Effector memory CD4-positive, alpha-beta T cell (primary cell): ENCODE measurements at regions not wholly inside any gene's neighbourhood (a gene's known extent, or its start where the extent isn't known, plus 50 kb on each side); places are given as distances from the start of the nearest gene placed in this dataset.

Experiments
- DNase-seq, 3 donors: peaks; one replicate each; pipeline ENCODE4 v3.0.0-alpha.2; 2020
- H3K27ac ChIP-seq: 2 replicates; pipeline ENCODE4 v1.7.0; 2013; ENCODE audit warnings: mild to moderate bottlenecking, low read length, moderate library complexity; ENCODE audit not compliant: insufficient read depth, poor library complexity, severe bottlenecking
- H3K27me3 ChIP-seq: replicated peaks from 2 replicates; pipeline ENCODE4 v1.7.0; 2013; ENCODE audit warnings: mild to moderate bottlenecking, low read length; ENCODE audit not compliant: insufficient read depth, control insufficient read depth, poor library complexity, severe bottlenecking
- H3K36me3 ChIP-seq: 2 replicates; pipeline ENCODE4 v1.7.0; 2013; ENCODE audit warnings: mild to moderate bottlenecking, low read length, moderate library complexity; ENCODE audit not compliant: control insufficient read depth, insufficient read depth
- H3K4me1 ChIP-seq: 2 replicates; pipeline ENCODE4 v1.7.0; 2013; ENCODE audit warnings: low read length, mild to moderate bottlenecking; ENCODE audit not compliant: control insufficient read depth, insufficient read depth, poor library complexity, severe bottlenecking
- H3K4me3 ChIP-seq: 2 replicates; pipeline ENCODE4 v1.7.0; 2013; ENCODE audit warnings: low read length, low read depth, mild to moderate bottlenecking; ENCODE audit not compliant: insufficient read depth, poor library complexity, severe bottlenecking
- H3K9me3 ChIP-seq: 2 replicates; pipeline ENCODE4 v1.7.0; 2013; ENCODE audit warnings: mild to moderate bottlenecking, low read length, moderate library complexity; ENCODE audit not compliant: control insufficient read depth

GRCh38 chr3:87634426-87634825 lies 358.0 kb upstream of the POU1F1 start:
- no peaks in the 10 kb centered on the region for H3K9me3 ChIP-seq
- DNase-seq, result no peak
- H3K27me3 ChIP-seq, result no peaks in the 10 kb centered on the region
- no peak overlapping the region for H3K4me3 ChIP-seq
- no peaks in the 10 kb centered on the region for H3K4me1 ChIP-seq
- no peaks in the 10 kb centered on the region for H3K36me3 ChIP-seq
- H3K27ac ChIP-seq, result no peak overlapping the region

GRCh38 chr3:87627316-87627715 lies 350.9 kb upstream of the POU1F1 start:
- Histone ChIP-seq H3K4me3 (no peak overlapping the region), H3K27ac (no peak overlapping the region), H3K4me1 (no peaks in the 10 kb centered on the region), H3K27me3 (no peaks in the 10 kb centered on the region), H3K36me3 (no peaks in the 10 kb centered on the region), H3K9me3 (no peaks in the 10 kb centered on the region)
- DNase-seq, result no peak

GRCh38 chr3:87626546-87626945 lies 350.2 kb upstream of the POU1F1 start:
- H3K27me3 ChIP-seq, result no peaks in the 10 kb centered on the region
- H3K4me1 ChIP-seq, result no peaks in the 10 kb centered on the region
- no peak overlapping the region for H3K4me3 ChIP-seq
- H3K36me3 ChIP-seq, result no peaks in the 10 kb centered on the region
- no peak for DNase-seq
- no peak overlapping the region for H3K27ac ChIP-seq
- H3K9me3 ChIP-seq, result no peaks in the 10 kb centered on the region

- no peaks in the 10 kb centered on the region for H3K4me1 ChIP-seq
- H3K36me3 ChIP-seq, result no peaks in the 10 kb centered on the region
- H3K27me3 ChIP-seq, result no peaks in the 10 kb centered on the region
- no peak overlapping the region for H3K27ac ChIP-seq
- DNase-seq, result no peak
- H3K9me3 ChIP-seq, result no peaks in the 10 kb centered on the region
- no peak overlapping the region for H3K4me3 ChIP-seq
Measured at GRCh38 chr3:87625876-87626275, 349.5 kb upstream of the POU1F1 start.

GRCh38 chr3:87624860-87625259 lies 348.5 kb upstream of the POU1F1 start:
- no peak overlapping the region for H3K4me3 ChIP-seq
- H3K36me3 ChIP-seq, result no peaks in the 10 kb centered on the region
- H3K27me3 ChIP-seq, result no peaks in the 10 kb centered on the region
- no peak for DNase-seq
- no peaks in the 10 kb centered on the region for H3K9me3 ChIP-seq
- H3K27ac ChIP-seq, result no peak overlapping the region
- no peaks in the 10 kb centered on the region for H3K4me1 ChIP-seq

GRCh38 chr3:87621667-87622066 lies 345.3 kb upstream of the POU1F1 start:
- no peak overlapping the region for H3K4me3 ChIP-seq
- no peaks in the 10 kb centered on the region for H3K27me3 ChIP-seq
- no peaks in the 10 kb centered on the region for H3K4me1 ChIP-seq
- H3K9me3 ChIP-seq, result no peaks in the 10 kb centered on the region
- H3K36me3 ChIP-seq, result no peaks in the 10 kb centered on the region
- H3K27ac ChIP-seq, result no peak overlapping the region
- no peak for DNase-seq

GRCh38 chr3:87615506-87615905 lies 339.1 kb upstream of the POU1F1 start:
- no peaks in the 10 kb centered on the region for H3K4me1 ChIP-seq
- H3K27me3 ChIP-seq, result no peaks in the 10 kb centered on the region
- H3K9me3 ChIP-seq, result peaks cover 5% of the 10 kb centered on the region
- H3K27ac ChIP-seq, result no peak overlapping the region
- no peak for DNase-seq
- H3K36me3 ChIP-seq, result no peaks in the 10 kb centered on the region
- H3K4me3 ChIP-seq, result no peak overlapping the region

- no peaks in the 10 kb centered on the region for H3K36me3 ChIP-seq
- no peak for DNase-seq
Measured at GRCh38 chr3:87614998-87615397, 338.6 kb upstream of the POU1F1 start.

GRCh38 chr3:87607234-87607633 lies 330.9 kb upstream of the POU1F1 start:
- Histone ChIP-seq H3K36me3 (no peaks in the 10 kb centered on the region), H3K4me3 (no peak overlapping the region), H3K4me1 (no peaks in the 10 kb centered on the region), H3K27me3 (no peaks in the 10 kb centered on the region), H3K27ac (no peak overlapping the region), H3K9me3 (no peaks in the 10 kb centered on the region)
- no peak for DNase-seq

More at GRCh38 chr3:87614998-87615397, 338.6 kb upstream of the POU1F1 start:
- Histone ChIP-seq H3K4me1 (no peaks in the 10 kb centered on the region), H3K27me3 (no peaks in the 10 kb centered on the region), H3K9me3 (peaks cover 5% of the 10 kb centered on the region), H3K27ac (no peak overlapping the region), H3K4me3 (no peak overlapping the region)

GRCh38 chr3:87595798-87596197 lies 319.4 kb upstream of the POU1F1 start:
- Histone ChIP-seq H3K27ac (no peak overlapping the region), H3K4me1 (no peaks in the 10 kb centered on the region), H3K27me3 (no peaks in the 10 kb centered on the region), H3K4me3 (no peak overlapping the region), H3K9me3 (no peaks in the 10 kb centered on the region), H3K36me3 (no peaks in the 10 kb centered on the region)
- no peak for DNase-seq

GRCh38 chr3:87581240-87581639 lies 304.9 kb upstream of the POU1F1 start:
- Histone ChIP-seq H3K9me3 (no peaks in the 10 kb centered on the region), H3K4me3 (no peak overlapping the region), H3K4me1 (no peaks in the 10 kb centered on the region), H3K27me3 (no peaks in the 10 kb centered on the region), H3K36me3 (no peaks in the 10 kb centered on the region), H3K27ac (no peak overlapping the region)
- no peak for DNase-seq
